HG03060 (cell line): ENCODE measurements at regions not wholly inside any gene's neighbourhood (a gene's known extent, or its start where the extent isn't known, plus 50 kb on each side); places are given as distances from the start of the nearest gene placed in this dataset.
"Not testable (repeated sequence)": the region's sequence is repeated elsewhere in the genome, so short reads cannot be mapped to it uniquely, and the experiment has no call there.

Source experiments
- ATAC-seq: cut with Tn5 transposase; IDR thresholded peaks from one replicate; pipeline ENCODE4 v1.9.1; 2021; ENCODE audit warnings: low read depth, moderate number of reproducible peaks; ENCODE audit not compliant: unreplicated experiment

DNA sequence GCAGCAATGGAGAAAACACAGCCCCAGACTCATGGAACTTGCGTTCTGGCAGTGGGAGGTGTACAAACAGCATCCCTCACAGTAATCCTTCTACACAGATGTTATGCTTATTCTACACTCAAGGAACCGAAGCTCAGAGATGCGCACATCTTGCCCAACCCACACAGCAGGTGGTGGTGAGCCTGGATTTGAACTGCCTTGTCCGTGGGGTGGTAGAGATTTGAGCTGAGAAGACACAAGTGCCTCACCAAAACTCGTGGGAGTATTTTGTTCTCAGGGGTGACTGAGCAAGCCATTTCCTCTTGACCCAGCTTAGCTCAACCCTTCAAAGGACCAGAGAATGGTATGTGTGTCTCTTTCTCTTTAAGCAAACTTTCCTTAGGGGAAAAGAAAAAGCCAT, 121.8 kb downstream of the NPIPB11 start:
- not testable (repeated sequence) for ATAC-seq

DNA sequence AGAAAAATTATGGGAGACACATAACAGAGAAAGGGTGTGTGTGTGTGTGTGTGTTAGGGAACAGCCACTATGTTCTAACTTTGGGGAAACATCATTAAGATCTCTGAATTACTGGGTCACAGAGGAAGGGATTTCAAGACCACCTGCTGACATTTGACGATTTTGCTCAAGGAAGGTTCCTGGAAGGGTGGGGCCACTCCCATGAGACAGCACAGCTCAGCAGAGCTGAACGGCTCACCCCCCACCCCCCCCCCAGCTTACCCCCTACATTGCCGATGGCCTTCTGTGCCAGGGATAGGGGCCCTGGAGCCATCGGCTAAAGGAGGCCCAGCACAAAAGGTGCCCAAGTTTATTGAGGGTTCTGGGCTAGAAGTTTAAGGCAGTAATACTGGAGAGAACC, 122.4 kb downstream of the NPIPB11 start:
- not testable (repeated sequence) for ATAC-seq

DNA sequence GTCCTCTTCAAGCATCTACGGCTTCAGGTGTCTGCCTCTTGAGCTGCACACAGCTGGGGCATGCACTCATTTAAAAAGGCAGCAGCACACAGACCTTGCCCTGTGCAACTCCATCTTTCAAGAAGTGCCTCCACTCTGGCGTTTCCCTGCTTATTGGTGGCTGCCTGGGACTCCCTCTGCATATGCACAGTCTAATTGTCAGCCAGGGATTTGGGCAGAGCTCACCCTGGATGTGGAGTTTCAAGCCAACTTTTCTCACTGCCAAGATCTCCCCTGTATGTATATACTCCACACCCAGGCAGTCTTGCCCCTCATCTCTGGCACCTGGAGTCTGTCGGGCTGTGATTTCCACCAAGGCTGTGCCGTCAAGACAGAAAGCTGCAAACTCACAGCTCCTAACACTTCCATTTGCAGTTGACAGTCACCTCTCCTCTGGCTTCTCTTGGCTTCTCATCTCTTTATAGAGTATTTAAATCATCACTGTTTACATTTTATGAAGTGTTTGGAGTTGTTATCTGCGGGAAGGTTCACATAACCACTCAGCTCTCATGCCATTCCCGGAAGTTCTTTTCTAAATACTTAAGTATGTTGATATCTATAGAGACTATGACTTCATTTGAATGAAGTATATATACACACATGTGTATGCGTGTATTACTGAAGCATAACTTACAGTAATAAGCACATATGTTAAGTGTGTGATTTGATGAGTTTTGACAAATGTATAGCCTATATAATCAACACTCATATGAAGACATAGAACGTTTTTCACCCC, 128.2 kb downstream of the NPIPB11 start:
- not testable (repeated sequence) for ATAC-seq

DNA sequence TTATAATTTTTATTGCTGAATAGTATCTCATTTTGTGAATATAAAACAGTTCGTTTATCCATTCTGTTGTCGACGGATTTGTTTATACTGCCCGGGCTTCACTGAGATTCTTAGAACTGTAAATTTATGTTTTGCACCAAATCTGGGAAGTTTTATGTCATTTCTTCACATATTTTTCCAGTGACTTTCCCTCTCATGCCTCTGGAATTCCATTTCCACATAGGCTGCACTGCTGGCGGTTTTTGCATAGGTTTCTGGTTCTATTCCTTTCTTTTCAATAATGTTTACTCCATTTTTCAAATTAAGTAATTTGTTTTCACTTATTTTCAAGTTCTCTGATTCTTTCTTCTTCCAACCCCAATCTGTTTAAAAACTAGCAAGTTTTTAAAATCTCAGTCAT, 130.1 kb downstream of the NPIPB11 start:
- not testable (repeated sequence) for ATAC-seq

DNA sequence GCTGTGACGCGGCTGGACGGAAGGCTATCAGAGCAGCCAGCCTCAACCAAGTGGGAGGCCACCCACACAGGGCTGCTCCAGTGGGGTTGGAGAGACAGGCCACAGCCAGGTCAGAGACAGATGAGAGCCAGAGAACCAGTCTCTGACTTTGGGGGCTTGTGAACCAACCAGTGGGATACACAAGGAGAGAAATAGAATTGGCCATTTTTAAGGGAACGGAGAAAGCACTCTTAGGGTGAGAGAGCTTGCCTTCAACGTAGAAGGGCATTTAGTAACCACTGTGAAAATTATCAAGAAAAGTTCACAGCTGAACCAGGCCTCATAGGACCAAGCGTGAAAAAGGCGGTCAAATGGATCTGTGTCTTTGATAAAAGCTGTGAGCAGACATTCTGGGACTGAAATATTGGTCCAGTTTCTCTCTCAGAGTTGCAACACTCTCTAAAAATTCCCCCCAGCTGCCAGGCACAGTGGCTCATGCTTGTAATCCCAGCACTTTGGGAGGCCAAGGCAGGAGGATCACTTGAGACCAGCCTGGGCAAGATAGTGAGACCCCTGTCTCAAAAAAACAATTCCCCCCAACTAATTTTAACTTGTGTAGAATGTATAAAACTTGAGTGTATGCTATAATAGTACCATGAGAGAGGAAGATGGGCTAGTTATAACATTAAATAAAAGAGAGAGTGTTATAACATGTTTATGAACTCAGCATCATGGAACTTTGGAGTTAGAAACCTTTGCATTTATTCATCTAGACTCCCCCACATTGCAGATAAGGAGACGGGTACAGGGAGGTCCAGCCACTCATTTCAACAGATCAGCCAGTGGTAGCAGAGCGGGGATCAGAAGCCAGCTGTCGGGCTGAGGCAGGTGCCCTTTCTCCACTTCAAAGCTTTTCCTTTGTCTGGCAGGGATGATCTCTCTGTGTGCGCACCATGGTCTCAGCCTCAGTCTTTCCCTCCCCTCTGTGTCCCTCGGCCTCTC, 132.2 kb downstream of the NPIPB11 start:
- not testable (repeated sequence) for ATAC-seq

DNA sequence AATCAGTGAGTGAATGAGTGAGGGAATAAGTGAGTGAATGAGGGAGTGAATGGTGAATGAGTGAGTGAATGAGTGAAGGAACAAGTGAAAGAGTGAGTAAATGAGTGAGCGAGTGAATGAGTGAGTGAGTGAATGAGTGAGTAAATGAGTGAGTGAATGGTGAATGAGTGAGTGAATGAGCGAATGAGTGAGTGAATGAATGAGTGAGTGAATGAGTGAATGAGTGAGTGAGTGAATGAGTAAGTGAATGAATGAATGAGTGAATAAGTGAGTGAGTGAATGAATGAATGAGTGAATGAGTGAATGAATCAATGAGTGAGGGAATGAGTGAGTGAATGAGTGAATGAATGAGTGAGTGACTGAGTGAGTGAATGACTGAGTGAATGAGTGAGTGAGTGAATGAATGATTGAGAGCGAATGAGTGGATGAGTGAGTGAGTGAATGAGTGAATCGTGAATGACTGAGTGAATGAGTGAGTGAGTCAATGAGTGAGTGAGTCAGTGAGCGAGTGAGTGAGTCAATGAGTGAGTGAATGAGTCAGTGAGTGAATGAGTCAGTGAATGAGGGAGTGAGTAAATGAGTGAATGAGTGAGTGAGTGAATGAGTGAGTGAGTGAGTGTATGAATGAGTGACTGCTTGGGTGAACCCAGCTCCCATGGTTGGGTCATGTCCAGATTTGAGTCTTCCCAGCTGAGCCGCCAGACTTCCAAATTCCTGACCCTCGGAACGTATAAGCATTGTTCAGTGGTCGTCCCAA, 133.0 kb downstream of the NPIPB11 start:
- ATAC-seq = not testable (repeated sequence)

DNA sequence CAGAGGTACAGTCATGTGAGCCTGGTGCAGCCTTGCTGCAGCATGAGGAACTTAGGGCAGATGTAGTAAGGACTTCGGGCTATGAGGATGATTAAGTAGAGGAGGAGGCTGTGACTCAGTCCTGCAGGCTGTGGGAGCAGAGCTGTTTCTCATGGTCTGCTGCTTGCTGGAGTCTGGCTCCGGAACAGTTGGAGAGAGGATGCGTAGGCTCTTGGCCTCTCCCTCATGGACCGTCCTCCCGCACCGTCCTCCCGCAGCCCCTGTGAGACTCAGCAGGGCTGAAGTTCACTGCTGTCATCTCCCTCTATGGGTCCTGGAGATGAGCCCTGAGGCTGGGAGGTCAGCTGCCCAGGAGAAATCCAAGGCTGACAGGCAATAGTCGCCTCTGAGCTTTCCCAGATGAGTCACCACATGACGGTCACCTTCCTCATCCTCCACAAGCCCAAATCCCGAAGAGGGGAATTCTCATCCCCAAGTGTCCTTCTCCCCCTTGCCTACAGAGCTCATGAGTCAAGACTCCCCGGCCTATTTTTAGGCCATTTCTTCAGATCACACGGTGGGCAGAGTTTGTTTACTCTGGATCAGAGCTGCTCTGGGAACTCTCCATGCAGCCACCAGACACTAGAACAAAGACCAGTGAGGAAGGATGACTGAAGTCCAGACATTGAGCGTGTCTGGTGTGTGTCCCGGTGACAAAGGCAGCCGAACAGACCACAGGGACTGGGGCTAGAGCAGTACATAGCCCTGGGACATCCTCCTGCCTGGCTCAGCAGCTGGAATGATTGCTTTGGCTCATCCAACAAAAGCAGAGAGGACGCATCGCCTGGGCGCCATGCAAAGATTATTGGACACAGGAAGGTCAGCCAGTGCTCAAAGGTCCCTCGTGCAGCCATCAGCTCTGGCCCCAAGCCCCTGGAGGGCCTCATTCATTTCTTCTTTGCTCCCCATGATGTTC, 134.5 kb downstream of the NPIPB11 start:
- not testable (repeated sequence) for ATAC-seq

DNA sequence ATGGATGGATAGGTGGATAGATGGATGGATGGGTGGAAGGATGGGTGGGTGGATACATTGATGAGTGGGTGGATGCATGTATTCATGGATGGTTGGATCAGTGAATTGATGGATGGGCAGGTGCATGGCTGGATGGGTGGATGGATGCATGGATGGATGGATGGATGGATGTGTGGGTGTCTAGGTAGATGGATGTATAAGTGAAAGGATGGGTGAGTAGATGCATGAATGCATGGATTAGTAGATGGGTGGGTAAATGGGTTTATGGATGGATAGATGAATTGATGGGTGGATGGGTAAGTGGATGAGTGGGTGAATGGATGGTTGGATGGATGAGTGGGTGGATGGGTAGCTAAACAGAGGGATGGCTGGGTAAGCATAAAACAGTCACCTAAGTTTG, 135.6 kb downstream of the NPIPB11 start:
- not testable (repeated sequence) for ATAC-seq

DNA sequence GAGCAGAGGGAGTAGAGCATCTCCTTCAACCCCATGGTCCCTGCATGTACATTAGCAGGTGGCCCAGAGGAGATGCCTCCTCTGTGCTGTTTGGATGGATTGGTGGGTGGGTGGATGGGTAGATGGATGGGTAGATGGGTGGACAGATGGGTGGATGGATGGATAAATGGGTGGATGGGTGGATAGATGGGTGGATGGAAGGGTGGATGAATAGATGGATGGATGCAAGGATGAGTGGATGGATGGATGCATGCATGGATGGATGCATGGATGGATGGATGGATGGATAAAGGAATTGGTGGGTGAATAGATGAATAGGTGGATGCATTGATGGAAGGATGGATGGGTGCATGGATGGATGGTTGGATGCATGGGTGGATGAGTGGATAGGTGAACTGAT, 136.5 kb downstream of the NPIPB11 start:
- not testable (repeated sequence) for ATAC-seq

DNA sequence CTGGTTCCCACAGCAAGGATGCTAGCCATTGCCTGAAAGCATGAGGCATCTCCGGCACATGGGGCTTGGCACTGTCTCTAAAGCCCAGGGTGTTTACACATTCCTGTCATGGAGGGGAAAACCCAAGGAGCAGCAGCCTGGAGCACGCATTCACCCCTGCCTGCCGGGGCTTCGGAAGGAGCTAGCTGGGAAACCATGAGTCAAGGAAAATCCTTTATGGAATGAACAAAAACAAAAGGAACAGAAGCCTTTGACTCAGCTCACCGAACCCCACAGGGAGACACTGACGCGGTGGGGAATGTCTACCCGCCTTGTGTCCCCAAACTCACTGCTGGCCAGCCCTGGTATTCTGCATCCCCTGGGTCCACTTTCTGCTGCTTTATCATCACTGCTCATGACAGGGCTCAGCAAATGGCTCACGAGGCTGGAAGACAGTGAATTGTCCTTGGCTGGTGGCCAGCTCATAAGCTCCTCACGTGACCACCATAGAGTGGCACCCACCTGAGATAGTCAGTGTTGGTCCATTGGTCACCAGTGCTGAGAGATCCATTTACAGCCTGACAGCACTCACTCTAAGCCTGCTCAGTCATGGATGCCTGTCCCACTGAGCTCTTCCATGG, 137.2 kb downstream of the NPIPB11 start:
- ATAC-seq = not testable (repeated sequence)

DNA sequence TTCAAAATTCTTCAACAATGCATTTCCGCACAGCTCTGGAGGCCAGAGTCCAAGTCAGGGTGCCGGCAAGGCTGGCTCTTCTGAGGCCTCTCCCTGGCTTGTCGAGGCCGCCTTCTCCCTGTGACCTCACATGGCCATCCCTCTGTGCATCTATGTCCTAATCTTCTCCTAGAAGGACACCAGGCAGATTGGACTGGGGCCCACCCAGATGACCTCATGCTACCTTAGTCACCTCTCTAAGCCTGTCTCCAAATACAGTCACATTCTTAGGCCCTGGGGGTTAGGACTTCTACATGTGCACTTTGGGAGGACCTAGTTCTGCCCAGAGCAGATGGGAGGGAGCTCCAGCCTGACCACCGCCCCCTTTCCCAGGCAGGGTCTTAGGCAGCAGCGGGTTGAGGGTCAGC, 137.7 kb downstream of the NPIPB11 start:
- ATAC-seq = not testable (repeated sequence)

DNA sequence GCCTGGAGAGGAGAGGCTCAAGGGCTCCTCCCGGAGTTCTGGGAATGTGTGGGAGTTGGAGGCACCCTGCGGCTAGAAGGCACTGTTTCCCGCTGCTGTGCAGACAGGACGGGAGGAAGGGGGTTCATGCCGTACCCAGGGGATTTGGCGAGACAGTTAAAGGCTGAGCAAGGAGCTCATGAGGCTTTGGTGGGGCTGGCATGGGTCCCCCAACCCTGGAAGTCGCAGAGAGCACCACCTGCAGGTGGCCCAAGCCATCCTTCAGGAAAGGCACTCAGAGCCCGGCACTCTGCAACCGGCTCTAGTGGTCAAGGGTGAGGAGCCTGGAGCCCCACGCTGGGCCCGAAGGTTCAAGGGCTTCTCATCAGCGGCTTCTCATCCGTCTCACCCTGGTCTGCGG, 138.2 kb downstream of the NPIPB11 start:
- ATAC-seq = not testable (repeated sequence)

DNA sequence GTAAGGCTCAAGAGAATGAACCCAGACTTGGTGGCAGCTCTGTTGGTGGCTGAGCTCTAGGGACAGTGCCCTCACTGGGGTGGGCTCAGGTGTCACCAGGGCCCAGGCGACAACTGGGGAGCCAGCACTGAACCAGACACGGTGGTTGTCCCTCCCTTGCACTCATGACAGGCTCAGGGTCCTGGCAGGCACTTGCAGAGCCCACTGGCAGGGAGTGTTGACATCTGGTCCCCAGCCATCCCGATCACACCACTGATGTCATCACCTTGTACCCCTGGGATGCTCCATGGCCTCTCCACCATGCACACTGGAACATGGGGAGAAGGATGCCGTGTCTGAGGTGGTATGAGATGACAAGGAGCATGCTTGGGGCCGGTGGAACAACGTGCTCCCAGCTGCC, 138.6 kb downstream of the NPIPB11 start:
- ATAC-seq = not testable (repeated sequence)

DNA sequence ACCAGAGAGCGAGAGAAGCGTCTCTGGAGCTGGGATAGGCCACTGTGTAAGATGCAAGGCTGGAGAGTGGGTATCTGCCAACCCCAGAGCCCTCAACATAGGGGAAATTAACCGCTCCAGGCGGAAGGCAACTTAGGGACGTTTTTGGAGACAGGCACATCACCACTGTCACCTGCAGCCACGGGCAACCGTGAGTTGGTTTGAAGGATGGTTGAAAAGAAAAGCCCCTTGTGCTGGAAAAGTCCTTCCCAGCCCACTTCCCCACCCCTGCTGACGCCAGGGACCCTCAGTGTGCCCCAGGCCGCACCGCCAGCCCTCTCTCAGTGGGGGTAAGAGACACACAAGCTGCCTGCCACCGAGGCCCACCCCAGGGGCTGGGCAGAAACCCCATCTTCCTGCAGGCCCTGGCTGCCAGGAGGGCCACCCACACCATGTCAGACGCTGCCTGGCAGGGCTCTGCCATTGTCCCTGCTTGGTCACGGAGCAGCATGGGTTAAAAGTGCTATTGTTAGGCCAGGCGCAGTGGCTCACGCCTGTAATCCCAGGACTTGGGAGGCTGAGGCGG, 139.4 kb downstream of the NPIPB11 start:
- not testable (repeated sequence) for ATAC-seq

DNA sequence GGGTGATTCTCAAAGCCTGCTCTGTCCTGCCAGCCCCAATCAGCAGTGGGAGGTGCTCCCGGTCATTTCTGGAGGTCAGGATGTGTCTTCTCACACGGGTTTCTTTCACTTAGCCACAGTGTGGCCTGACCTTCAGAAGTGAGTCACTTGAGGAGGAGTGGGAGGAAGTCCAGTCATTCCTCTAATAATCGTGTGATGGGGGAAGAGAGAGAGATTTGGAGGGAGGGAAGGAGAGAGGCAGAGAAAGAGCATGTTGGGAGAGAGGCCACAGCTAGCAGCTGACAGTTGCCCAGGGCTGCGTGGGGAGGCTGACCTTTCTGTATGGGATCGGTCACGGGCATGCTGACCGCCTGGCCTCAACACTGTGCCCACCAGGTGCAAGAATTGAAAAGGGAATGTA, 139.9 kb downstream of the NPIPB11 start:
- ATAC-seq = not testable (repeated sequence)

DNA sequence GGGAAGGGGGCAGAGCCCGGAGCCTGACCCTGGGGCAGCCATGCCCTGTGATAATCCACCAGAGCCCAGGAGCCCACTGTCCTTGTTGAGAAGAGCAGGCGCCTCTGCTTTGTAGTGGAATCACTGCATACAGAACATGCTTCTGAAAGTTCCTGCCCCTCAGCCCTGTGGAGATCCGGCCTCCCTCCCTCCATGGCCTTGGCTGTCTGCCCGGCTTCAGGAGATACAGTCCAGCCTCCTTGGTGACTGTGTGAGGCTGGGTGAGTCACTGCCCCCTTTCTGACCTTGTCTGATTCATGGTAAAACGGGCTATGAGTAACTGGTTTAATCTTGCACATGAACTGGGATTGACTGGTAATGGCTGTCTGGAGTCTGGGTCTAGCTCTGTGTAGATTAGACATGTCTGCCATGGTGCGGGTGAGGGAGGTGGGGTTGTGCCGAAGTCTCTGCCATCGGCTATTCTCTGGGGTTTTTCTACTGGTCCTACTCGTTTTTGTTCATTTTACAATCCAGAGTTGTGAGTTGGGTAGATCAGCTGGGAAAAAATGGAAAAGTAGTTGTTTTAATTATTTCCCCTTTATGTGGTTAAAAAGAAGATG, 141.2 kb downstream of the NPIPB11 start:
- ATAC-seq = not testable (repeated sequence)

DNA sequence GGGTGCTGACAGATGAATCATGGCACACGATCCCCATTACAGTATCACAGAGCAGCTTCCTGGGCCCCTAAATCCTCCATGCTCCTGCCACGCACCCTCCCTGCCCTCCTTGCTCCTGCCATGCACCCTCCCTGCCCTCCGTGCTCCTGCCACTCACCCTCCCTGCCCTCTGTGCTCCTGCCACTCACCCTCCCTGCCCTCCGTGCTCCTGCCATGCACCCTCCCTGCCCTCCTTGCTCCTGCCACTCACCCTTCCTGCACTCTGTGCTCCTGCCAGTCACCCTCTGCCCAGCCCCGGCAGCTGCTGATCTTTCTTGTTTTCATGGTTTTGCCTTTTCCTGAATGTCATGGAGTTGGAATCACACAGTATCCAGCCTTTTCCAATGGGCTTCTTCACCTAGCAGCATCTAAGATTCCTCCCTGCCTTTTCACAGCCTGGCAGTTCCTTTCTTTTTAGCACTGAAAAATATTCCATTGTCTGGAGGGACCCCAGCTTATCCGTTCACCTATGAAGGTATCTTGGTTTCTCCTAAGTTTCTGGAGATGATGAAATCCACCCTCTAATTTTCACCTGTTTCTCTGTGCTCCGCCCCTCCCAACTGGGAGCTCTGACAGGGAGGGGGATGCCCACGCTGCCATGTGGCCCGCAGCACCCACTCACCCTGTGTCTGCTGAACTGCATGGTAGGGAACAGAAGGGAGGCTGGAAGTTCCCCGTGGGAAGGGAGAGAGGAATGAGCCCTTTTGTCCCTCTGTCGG, 142.3 kb downstream of the NPIPB11 start:
- ATAC-seq = not testable (repeated sequence)

DNA sequence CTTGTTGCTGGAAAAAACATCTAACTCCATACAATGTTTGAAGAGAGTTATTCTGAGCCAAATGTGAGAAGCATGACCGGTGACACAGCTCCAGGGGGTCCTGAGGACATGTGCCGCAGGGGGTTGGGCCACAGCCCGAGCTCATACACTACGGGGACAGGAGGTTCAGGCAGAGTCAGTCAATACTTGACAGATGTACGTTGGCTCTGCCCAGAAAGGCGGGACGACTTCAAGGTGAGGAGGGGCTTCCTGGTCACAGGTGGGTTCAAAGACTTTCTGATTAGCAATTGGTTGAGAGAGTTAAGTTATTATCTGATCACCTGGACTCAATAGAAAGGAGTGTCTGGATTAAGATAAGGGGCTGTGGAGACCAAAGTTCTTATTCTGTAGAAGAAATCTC, 143.8 kb downstream of the NPIPB11 start:
- ATAC-seq = not testable (repeated sequence)
